ENCODE measurements at regions not wholly inside any gene's neighbourhood (a gene's known extent, or its start where the extent isn't known, plus 50 kb on each side); places are given as distances from the start of the nearest gene placed in this dataset.

- no peak overlapping the region for H2AFZ ChIP-seq (ENCODE audit: low read length)
- H3K9me3 ChIP-seq (ENCODE audit: control insufficient read depth, insufficient read depth, low read depth, low read length) = no peaks in the 10 kb centered on the region
- no peak for DNase-seq (ENCODE audit: low read depth in 2 of 2)
- no peak overlapping the region for H3K4me2 ChIP-seq (ENCODE audit: extremely low read depth, insufficient read depth, low read length)
- H3K4me3 ChIP-seq (replicated peaks in 1 of 4; ENCODE audit: control extremely low read depth in 1 of 4, insufficient read depth in 1 of 4, low read depth in 3 of 4, low read length in 4 of 4) = no peak overlapping the region
- no peaks in the 10 kb centered on the region for H3K79me2 ChIP-seq (ENCODE audit: control insufficient read depth, insufficient read depth, low read length)
- no peak for TF ChIP-seq EZH2 (IDR thresholded peaks at IDR 0.05; ENCODE audit: low read length, missing control alignments)
- H3K27me3 ChIP-seq (ENCODE audit: control insufficient read depth, insufficient read depth, low read length) = no peaks in the 10 kb centered on the region
- no peaks in the 10 kb centered on the region for H3K4me1 ChIP-seq (ENCODE audit: control insufficient read depth, extremely low read depth, insufficient read depth, low read length)
- no peaks in the 10 kb centered on the region for H3K36me3 ChIP-seq (ENCODE audit: control insufficient read depth, insufficient read depth, low read length)
- no peak overlapping the region for H3K27ac ChIP-seq (ENCODE audit: insufficient read depth, low read length)
- no peak overlapping the region for H3K9ac ChIP-seq (ENCODE audit: insufficient read depth, low read length)
- H4K20me1 ChIP-seq (ENCODE audit: control insufficient read depth, extremely low read depth, insufficient read depth, low read length) = no peaks in the 10 kb centered on the region
Measured at GRCh38 chr5:20528471-20528870, 540.5 kb upstream of the CDH18 start.

GRCh38 chr5:20524991-20525529, 537.1 kb upstream of the CDH18 start:
- H4K20me1 ChIP-seq (ENCODE audit: control insufficient read depth, extremely low read depth, insufficient read depth, low read length) = no peaks in the 10 kb centered on the region
- no peaks in the 10 kb centered on the region for H3K9me3 ChIP-seq (ENCODE audit: control insufficient read depth, insufficient read depth, low read depth, low read length)
- no peaks in the 10 kb centered on the region for H3K4me1 ChIP-seq (ENCODE audit: control insufficient read depth, extremely low read depth, insufficient read depth, low read length)
- no peaks in the 10 kb centered on the region for H3K27me3 ChIP-seq (ENCODE audit: control insufficient read depth, insufficient read depth, low read length)
- H3K4me3 ChIP-seq (replicated peaks in 1 of 4; ENCODE audit: control extremely low read depth in 1 of 4, insufficient read depth in 1 of 4, low read depth in 3 of 4, low read length in 4 of 4) = no peak overlapping the region
- DNase-seq (ENCODE audit: low read depth in 2 of 2) = peak in 1 of 2 donors; percentile 84
- no peak overlapping the region for H2AFZ ChIP-seq (ENCODE audit: low read length)
- TF ChIP-seq CTCF (conservative IDR thresholded peaks at IDR 0.05 in 1 of 2, IDR thresholded peaks at IDR 0.05 in 1 of 2; ENCODE audit: low read depth in 1 of 2, low read length in 2 of 2) (no peak), EZH2 (IDR thresholded peaks at IDR 0.05; ENCODE audit: low read length, missing control alignments) (no peak)
- H3K4me2 ChIP-seq (ENCODE audit: extremely low read depth, insufficient read depth, low read length) = no peak overlapping the region
- H3K27ac ChIP-seq (ENCODE audit: insufficient read depth, low read length) = no peak overlapping the region
- no peaks in the 10 kb centered on the region for H3K36me3 ChIP-seq (ENCODE audit: control insufficient read depth, insufficient read depth, low read length)
- no peak overlapping the region for H3K9ac ChIP-seq (ENCODE audit: insufficient read depth, low read length)
- no peaks in the 10 kb centered on the region for H3K79me2 ChIP-seq (ENCODE audit: control insufficient read depth, insufficient read depth, low read length)

GRCh38 chr5:20522905-20523482, 535.0 kb upstream of the CDH18 start:
- Histone ChIP-seq H3K27me3 (ENCODE audit: control insufficient read depth, insufficient read depth, low read length) (no peaks in the 10 kb centered on the region), H4K20me1 (ENCODE audit: control insufficient read depth, extremely low read depth, insufficient read depth, low read length) (no peaks in the 10 kb centered on the region), H3K79me2 (ENCODE audit: control insufficient read depth, insufficient read depth, low read length) (no peaks in the 10 kb centered on the region), H3K27ac (ENCODE audit: insufficient read depth, low read length) (no peak overlapping the region), H3K4me1 (ENCODE audit: control insufficient read depth, extremely low read depth, insufficient read depth, low read length) (no peaks in the 10 kb centered on the region), H3K4me3 (replicated peaks in 1 of 4; ENCODE audit: control extremely low read depth in 1 of 4, insufficient read depth in 1 of 4, low read depth in 3 of 4, low read length in 4 of 4) (no peak overlapping the region), H3K9ac (ENCODE audit: insufficient read depth, low read length) (no peak overlapping the region), H3K4me2 (ENCODE audit: extremely low read depth, insufficient read depth, low read length) (no peak overlapping the region), H3K9me3 (ENCODE audit: control insufficient read depth, insufficient read depth, low read depth, low read length) (no peaks in the 10 kb centered on the region), H2AFZ (ENCODE audit: low read length) (no peak overlapping the region), H3K36me3 (ENCODE audit: control insufficient read depth, insufficient read depth, low read length) (no peaks in the 10 kb centered on the region)
- TF ChIP-seq EZH2 (IDR thresholded peaks at IDR 0.05; ENCODE audit: low read length, missing control alignments) = no peak
- no peak for TF ChIP-seq CTCF (conservative IDR thresholded peaks at IDR 0.05 in 1 of 2, IDR thresholded peaks at IDR 0.05 in 1 of 2; ENCODE audit: low read depth in 1 of 2, low read length in 2 of 2)
- no peak for DNase-seq (ENCODE audit: low read depth in 2 of 2)

Measured in fibroblast of lung (primary cell).